OCI-LY1 (cell line): ENCODE measurements at regions not wholly inside any gene's neighbourhood (a gene's known extent, or its start where the extent isn't known, plus 50 kb on each side); places are given as distances from the start of the nearest gene placed in this dataset.

Experiments used
- H2AFZ ChIP-seq: fragments of 200-600 bp; sonication (generic), shearing (Covaris generic); 2 replicates; pipeline ENCODE4 v1.6.0; 2014; ENCODE audit warnings: antibody characterized with exemption, mild to moderate bottlenecking, low read length
- H3F3A ChIP-seq: fragments of 200-600 bp; sonication (generic), shearing (Covaris generic); 2 replicates; pipeline ENCODE4 v1.6.0; 2014; ENCODE audit warnings: mild to moderate bottlenecking, antibody characterized with exemption, low read length, moderate library complexity; ENCODE audit not compliant: insufficient read depth
- H3K27ac ChIP-seq: fragments of 200-600 bp; sonication (generic); 2 replicates; pipeline ENCODE4 v1.5.1; 2014; ENCODE audit warnings: low read length, mixed run types, mild to moderate bottlenecking, low read depth; ENCODE audit not compliant: poor library complexity, severe bottlenecking
- H3K27me3 ChIP-seq: fragments of 200-600 bp; sonication (generic); 2 replicates; pipeline ENCODE4 v1.6.0; 2014; ENCODE audit warnings: antibody characterized with exemption, mild to moderate bottlenecking, low read length, moderate library complexity; ENCODE audit not compliant: insufficient read depth
- H3K36me3 ChIP-seq: fragments of 200-600 bp; sonication (generic); 2 replicates; pipeline ENCODE4 v1.6.1; 2014; ENCODE audit warnings: mild to moderate bottlenecking, antibody characterized with exemption, low read length, moderate library complexity, mixed read lengths; ENCODE audit not compliant: insufficient read depth
- H3K4me1 ChIP-seq: fragments of 200-600 bp; sonication (generic); 2 replicates; pipeline ENCODE4 v1.5.1; 2014; ENCODE audit warnings: mild to moderate bottlenecking, low read length, moderate library complexity; ENCODE audit not compliant: insufficient read depth, severe bottlenecking
- H3K4me2 ChIP-seq: fragments of 200-600 bp; sonication (generic), shearing (Covaris generic); 2 replicates; pipeline ENCODE4 v1.6.1; 2014; ENCODE audit warnings: low read length
- H3K4me3 ChIP-seq: fragments of 200-600 bp; sonication (generic); 2 replicates; pipeline ENCODE4 v1.5.1; 2014; ENCODE audit warnings: low read length, low read depth, mild to moderate bottlenecking, mixed read lengths; ENCODE audit not compliant: poor library complexity, severe bottlenecking
- H3K79me2 ChIP-seq: fragments of 200-600 bp; shearing (Covaris generic); 2 replicates; pipeline ENCODE4 v1.6.1; 2016; ENCODE audit warnings: mixed run types, low read length, mixed read lengths; ENCODE audit not compliant: insufficient read depth
- H3K9ac ChIP-seq: fragments of 200-600 bp; sonication (generic), shearing (Covaris generic); 2 replicates; pipeline ENCODE4 v1.6.1; 2014; ENCODE audit warnings: mild to moderate bottlenecking, low read length, mixed read lengths
- H3K9me2 ChIP-seq: fragments of 200-600 bp; sonication (generic), shearing (Covaris generic); 2 replicates; pipeline ENCODE4 v1.6.1; 2014; ENCODE audit warnings: low read depth, mild to moderate bottlenecking, low read length, mixed read lengths
- H3K9me3 ChIP-seq: fragments of 200-600 bp; shearing (Covaris generic); 2 replicates; pipeline ENCODE4 v1.6.1; 2014; ENCODE audit warnings: low read length, mixed read lengths
- H4K20me1 ChIP-seq: fragments of 200-600 bp; sonication (generic), shearing (Covaris generic); 2 replicates; pipeline ENCODE4 v1.6.0; 2016; ENCODE audit warnings: mild to moderate bottlenecking, low read length; ENCODE audit not compliant: insufficient read depth
- CTCF ChIP-seq: fragments of 200-600 bp; sonication (generic), shearing (Covaris generic); IDR thresholded peaks from 2 replicates; pipeline ENCODE4 v1.5.1; 2017; ENCODE audit warnings: mild to moderate bottlenecking, antibody characterized with exemption, low read length, moderate library complexity, mixed read lengths
- EZH2 ChIP-seq: fragments of 200-600 bp; sonication (generic), shearing (Covaris generic); IDR thresholded peaks from 2 replicates; pipeline ENCODE4 v1.8.0; 2017; ENCODE audit warnings: borderline replicate concordance, mixed run types, mild to moderate bottlenecking, antibody characterized with exemption, low read length, moderate library complexity, mixed read lengths

GRCh38 chr6:93703431-93703830, 284.1 kb upstream of the EPHA7 start:
- Histone ChIP-seq H4K20me1 (no peaks in the 10 kb centered on the region), H3F3A (no peaks in the 10 kb centered on the region), H3K27me3 (no peaks in the 10 kb centered on the region), H2AFZ (no peak overlapping the region), H3K9me2 (no peaks in the 10 kb centered on the region), H3K4me3 (no peak overlapping the region), H3K4me1 (no peaks in the 10 kb centered on the region), H3K27ac (no peak overlapping the region), H3K36me3 (no peaks in the 10 kb centered on the region), H3K9me3 (no peaks in the 10 kb centered on the region), H3K9ac (no peak overlapping the region), H3K4me2 (no peak overlapping the region), H3K79me2 (no peaks in the 10 kb centered on the region)
- TF ChIP-seq EZH2 (no peak), CTCF (no peak)

DNA sequence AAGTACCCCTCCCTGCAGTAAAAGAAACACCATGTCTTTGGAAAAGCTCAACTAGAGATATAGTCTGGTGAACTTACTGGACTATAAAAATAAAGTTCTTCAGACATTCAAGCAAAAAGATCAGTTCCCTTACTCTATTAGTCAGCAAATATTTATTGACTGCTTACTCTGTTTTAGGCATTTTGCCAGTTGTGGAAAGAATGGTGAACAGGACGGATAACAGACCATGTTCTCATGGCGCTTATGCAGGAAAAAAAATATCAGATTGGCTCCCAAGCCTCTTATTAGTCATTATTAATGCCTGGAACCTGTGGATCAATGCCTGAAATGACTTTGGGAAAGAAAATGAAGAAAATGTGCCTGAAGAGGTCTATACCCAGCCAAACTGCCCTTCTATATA, 282.2 kb upstream of the EPHA7 start:
- H3K9ac ChIP-seq, result no peak overlapping the region
- no peak for TF ChIP-seq EZH2
- no peak for TF ChIP-seq CTCF

DNA sequence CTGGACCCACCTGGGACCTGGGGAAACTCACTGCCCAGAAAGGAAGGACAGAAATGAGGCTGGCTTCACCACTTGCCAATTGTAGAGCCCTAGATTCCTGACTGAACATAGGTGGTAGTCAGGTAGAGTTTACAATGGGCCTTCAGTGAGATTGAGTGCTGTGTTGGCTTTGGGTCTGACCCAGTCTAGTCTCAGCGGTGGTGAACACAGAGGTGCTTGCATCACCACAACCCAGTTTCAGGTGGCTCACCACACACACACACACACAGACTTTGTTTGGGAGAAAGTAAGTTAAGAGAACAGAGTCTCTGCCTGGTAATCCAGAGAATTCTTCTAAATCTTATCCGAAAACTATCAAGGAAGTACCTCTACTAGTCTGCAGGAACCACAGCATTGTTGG, 266.1 kb upstream of the EPHA7 start:
- Histone ChIP-seq H3K9me3 (no peaks in the 10 kb centered on the region), H3K4me2 (no peak overlapping the region), H4K20me1 (no peaks in the 10 kb centered on the region), H3K27me3 (no peaks in the 10 kb centered on the region), H3K36me3 (no peaks in the 10 kb centered on the region), H3K4me1 (no peaks in the 10 kb centered on the region), H3K27ac (no peak overlapping the region), H3K4me3 (no peak overlapping the region), H3K9ac (no peak overlapping the region), H3K79me2 (no peaks in the 10 kb centered on the region), H3K9me2 (no peaks in the 10 kb centered on the region), H2AFZ (no peak overlapping the region), H3F3A (no peaks in the 10 kb centered on the region)
- TF ChIP-seq CTCF, result no peak
- no peak for TF ChIP-seq EZH2

More for the DNA sequence above, 282.2 kb upstream of the EPHA7 start:
- no peaks in the 10 kb centered on the region for H3K27me3 ChIP-seq
- no peaks in the 10 kb centered on the region for H3K9me3 ChIP-seq
- H3F3A ChIP-seq, result no peaks in the 10 kb centered on the region
- H3K4me2 ChIP-seq, result no peak overlapping the region
- no peak overlapping the region for H2AFZ ChIP-seq
- H3K9me2 ChIP-seq, result no peaks in the 10 kb centered on the region
- H4K20me1 ChIP-seq, result no peaks in the 10 kb centered on the region
- H3K4me1 ChIP-seq, result no peaks in the 10 kb centered on the region
- H3K4me3 ChIP-seq, result no peak overlapping the region
- no peaks in the 10 kb centered on the region for H3K79me2 ChIP-seq
- H3K27ac ChIP-seq, result no peak overlapping the region
- H3K36me3 ChIP-seq, result no peaks in the 10 kb centered on the region
